Parathyroid adenoma (tissue), 2 donors: ENCODE measurements at regions not wholly inside any gene's neighbourhood (a gene's known extent, or its start where the extent isn't known, plus 50 kb on each side); places are given as distances from the start of the nearest gene placed in this dataset.
"Not testable (repeated sequence)": the region's sequence is repeated elsewhere in the genome, so short reads cannot be mapped to it uniquely, and the experiment has no call there.

ENCODE experiments used
- H2AFZ ChIP-seq: fragments of 300-600 bp; sonication (generic); one replicate; pipeline ENCODE4 v1.7.0; 2017; ENCODE audit warnings: antibody characterized with exemption, mild to moderate bottlenecking
- H3K27ac ChIP-seq: fragments of 300-600 bp; sonication (generic); one replicate; pipeline ENCODE4 v1.7.0; 2017
- H3K27me3 ChIP-seq: fragments of 300-600 bp; sonication (generic); one replicate; pipeline ENCODE4 v1.7.0; 2017; ENCODE audit warnings: low read length; ENCODE audit not compliant: control insufficient read depth, insufficient read depth
- H3K36me3 ChIP-seq: fragments of 300-600 bp; sonication (generic); one replicate; pipeline ENCODE4 v1.7.0; 2017; ENCODE audit warnings: low read length; ENCODE audit not compliant: control insufficient read depth, insufficient read depth
- H3K4me1 ChIP-seq: fragments of 300-600 bp; sonication (generic); one replicate; pipeline ENCODE4 v1.7.0; 2017; ENCODE audit warnings: control low read depth
- H3K4me2 ChIP-seq: fragments of 300-600 bp; sonication (generic); one replicate; pipeline ENCODE4 v1.7.0; 2017; ENCODE audit warnings: low read length
- H3K4me3 ChIP-seq: fragments of 300-600 bp; sonication (generic); one replicate; pipeline ENCODE4 v1.7.0; 2017; ENCODE audit warnings: low read depth, low read length
- H3K79me2 ChIP-seq: fragments of 300-600 bp; sonication (generic); one replicate; pipeline ENCODE4 v1.7.0; 2017; ENCODE audit warnings: control low read depth
- H3K9ac ChIP-seq: fragments of 300-600 bp; sonication (generic); one replicate; pipeline ENCODE4 v1.7.0; 2017; ENCODE audit warnings: mild to moderate bottlenecking
- H3K9me3 ChIP-seq: fragments of 300-600 bp; sonication (generic); one replicate; pipeline ENCODE4 v1.7.0; 2017; ENCODE audit warnings: low read length; ENCODE audit not compliant: control insufficient read depth
- TF ChIP-seq, protein P1 (sequence below): fragments of 300-600 bp; sonication (generic); IDR thresholded peaks from one replicate; pipeline ENCODE4 v1.7.0; 2017; ENCODE audit warnings: antibody characterized with exemption, mild to moderate bottlenecking
- donor health status: primary hyperparathyroidism.

DNA sequence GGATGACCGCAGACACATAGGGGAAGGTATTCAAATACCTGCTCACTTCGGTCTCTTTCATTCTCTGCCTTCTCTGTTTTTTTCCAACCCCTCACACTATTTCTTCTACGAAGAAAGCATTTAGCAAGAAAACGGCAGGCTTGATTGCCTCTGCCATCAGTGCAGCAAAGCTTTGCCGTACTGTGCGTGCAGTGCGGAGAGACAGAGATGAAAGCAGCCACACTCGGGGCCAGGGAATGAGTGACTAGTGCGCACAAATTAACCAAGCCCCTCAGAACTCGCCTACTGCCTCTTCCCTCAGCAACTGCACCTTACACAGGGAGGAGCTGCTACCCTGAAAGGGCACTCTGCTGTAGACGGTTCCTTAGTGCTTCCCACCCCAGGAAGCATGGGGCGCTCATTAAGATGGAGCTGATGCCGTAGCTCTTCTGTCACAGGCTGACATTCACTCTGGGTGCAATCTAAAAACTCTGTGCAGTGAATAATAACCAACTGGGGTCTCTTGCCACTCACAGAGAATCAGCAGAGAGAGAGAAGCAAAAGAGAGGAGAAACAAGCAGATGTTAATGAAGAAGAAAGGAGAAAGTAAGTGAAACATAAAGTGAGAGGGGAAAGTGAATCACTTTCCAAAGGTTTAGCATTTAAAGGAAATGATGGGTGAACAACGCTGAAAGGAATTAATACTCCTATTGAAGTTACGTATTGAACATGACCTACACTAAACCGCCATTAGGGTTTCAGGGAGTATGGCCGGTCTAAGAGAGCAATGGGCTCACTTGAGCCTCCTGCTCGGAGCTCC is 69.4 kb downstream of the GRIN2B start:
- no peak overlapping the region for H3K9ac ChIP-seq
- TF ChIP-seq, protein P1, sequence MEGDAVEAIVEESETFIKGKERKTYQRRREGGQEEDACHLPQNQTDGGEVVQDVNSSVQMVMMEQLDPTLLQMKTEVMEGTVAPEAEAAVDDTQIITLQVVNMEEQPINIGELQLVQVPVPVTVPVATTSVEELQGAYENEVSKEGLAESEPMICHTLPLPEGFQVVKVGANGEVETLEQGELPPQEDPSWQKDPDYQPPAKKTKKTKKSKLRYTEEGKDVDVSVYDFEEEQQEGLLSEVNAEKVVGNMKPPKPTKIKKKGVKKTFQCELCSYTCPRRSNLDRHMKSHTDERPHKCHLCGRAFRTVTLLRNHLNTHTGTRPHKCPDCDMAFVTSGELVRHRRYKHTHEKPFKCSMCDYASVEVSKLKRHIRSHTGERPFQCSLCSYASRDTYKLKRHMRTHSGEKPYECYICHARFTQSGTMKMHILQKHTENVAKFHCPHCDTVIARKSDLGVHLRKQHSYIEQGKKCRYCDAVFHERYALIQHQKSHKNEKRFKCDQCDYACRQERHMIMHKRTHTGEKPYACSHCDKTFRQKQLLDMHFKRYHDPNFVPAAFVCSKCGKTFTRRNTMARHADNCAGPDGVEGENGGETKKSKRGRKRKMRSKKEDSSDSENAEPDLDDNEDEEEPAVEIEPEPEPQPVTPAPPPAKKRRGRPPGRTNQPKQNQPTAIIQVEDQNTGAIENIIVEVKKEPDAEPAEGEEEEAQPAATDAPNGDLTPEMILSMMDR = no peak
- H3K36me3 ChIP-seq = no peaks in the 10 kb centered on the region
- H3K4me3 ChIP-seq = no peak overlapping the region
- H3K27ac ChIP-seq = no peak overlapping the region
- H3K4me2 ChIP-seq = no peak overlapping the region
- H3K9me3 ChIP-seq = no peaks in the 10 kb centered on the region
- no peak overlapping the region for H2AFZ ChIP-seq
- no peaks in the 10 kb centered on the region for H3K79me2 ChIP-seq
- H3K4me1 ChIP-seq = no peaks in the 10 kb centered on the region
- H3K27me3 ChIP-seq = no peaks in the 10 kb centered on the region

DNA sequence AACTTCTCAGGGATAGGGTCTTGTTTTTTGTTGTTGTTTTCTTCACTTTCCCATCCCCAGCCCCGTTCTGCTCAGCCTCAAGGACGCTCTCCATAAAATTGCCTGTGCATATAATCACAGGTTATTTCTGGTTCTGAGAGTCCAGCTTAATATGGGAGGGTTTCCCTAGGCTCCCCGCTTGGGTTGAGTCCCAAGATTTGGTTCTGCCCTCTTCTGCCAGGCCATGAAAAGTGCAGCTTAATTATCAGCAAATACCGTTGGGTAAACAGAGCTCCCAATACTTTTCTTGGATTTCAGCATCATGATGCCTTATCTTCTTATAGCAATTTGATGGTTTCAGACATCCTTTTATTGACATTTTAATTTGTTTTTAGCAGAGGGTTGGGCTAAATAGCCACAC is 75.6 kb downstream of the GRIN2B start:
- TF ChIP-seq, protein P1 = no peak
- H3K9ac ChIP-seq = no peak overlapping the region
- H2AFZ ChIP-seq = no peak overlapping the region
- no peaks in the 10 kb centered on the region for H3K4me1 ChIP-seq
- H3K27ac ChIP-seq = no peak overlapping the region
- no peaks in the 10 kb centered on the region for H3K9me3 ChIP-seq
- no peaks in the 10 kb centered on the region for H3K79me2 ChIP-seq
- no peak overlapping the region for H3K4me2 ChIP-seq
- H3K27me3 ChIP-seq = no peaks in the 10 kb centered on the region
- H3K36me3 ChIP-seq = no peaks in the 10 kb centered on the region
- H3K4me3 ChIP-seq = no peak overlapping the region

DNA sequence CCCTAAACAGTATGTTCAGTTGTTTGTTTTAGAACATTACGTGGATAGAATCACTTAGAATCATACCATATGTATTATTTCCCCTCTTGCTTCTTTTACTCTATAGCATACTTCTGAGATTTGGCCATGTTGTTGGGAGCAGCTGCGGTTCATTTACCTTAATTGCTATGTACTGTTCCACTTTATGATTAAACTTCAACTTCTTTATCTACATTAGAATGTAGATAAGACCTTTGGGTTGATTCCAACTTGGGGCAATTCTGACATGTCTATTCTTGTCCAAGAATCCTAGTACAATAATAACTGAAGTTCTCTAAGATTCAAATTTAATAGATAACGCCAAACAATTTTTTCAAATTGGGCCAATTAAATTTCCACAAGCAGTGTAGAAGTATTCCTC is 80.7 kb downstream of the GRIN2B start:
- Histone ChIP-seq H3K4me2 (no peak overlapping the region), H3K36me3 (no peaks in the 10 kb centered on the region), H3K4me1 (no peaks in the 10 kb centered on the region), H3K9ac (no peak overlapping the region), H3K4me3 (no peak overlapping the region), H3K27ac (no peak overlapping the region), H3K9me3 (no peaks in the 10 kb centered on the region), H2AFZ (no peak overlapping the region), H3K27me3 (no peaks in the 10 kb centered on the region), H3K79me2 (no peaks in the 10 kb centered on the region)
- TF ChIP-seq, protein P1 = no peak

DNA sequence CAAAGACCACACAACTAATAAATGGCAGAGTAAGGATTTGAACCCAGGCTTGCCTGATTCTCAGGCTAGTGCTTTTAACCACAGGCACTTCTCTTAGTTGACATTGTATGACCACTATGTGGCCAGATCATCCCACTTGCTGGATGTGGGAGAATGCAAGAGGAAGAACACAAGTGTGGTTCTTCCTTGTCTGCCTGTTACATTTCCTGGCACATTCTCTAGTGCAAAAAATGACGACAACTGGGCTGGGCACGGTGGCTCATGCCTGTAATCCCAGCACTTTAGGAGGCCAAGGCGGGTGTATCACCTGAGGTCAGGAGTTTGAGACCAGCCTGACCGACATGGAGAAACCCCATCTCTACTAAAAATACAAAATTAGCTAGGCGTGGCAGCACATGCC is 83.0 kb downstream of the GRIN2B start:
- H3K4me1 ChIP-seq, H3K27me3 ChIP-seq, H3K9me3 ChIP-seq, H3K4me3 ChIP-seq, H3K9ac ChIP-seq, H3K79me2 ChIP-seq, H3K36me3 ChIP-seq, H2AFZ ChIP-seq, H3K27ac ChIP-seq, H3K4me2 ChIP-seq: not testable (repeated sequence)

DNA sequence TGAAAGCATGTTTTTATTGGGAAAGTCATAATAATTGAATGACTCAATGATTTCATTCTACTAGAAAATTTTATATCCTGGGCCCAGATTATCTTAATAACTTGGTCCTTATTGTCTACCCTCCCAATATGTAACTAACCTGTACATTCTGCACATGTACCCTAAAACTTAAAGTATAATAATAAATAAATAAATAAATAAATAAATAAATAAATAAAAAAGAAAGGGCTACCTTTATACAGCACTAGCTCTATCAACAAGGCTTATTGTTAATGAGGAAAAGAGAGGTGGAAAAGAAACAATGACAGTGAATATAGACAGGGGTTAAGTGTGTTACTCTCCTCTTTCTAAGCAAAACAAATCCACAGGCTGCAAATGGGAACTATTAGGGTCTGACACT is 83.6 kb downstream of the GRIN2B start:
- Histone ChIP-seq H3K9ac (no peak overlapping the region), H3K4me1 (no peaks in the 10 kb centered on the region), H3K4me3 (no peak overlapping the region), H3K9me3 (no peaks in the 10 kb centered on the region), H2AFZ (no peak overlapping the region), H3K36me3 (no peaks in the 10 kb centered on the region), H3K4me2 (no peak overlapping the region), H3K27ac (no peak overlapping the region), H3K27me3 (no peaks in the 10 kb centered on the region), H3K79me2 (no peaks in the 10 kb centered on the region)
- TF ChIP-seq, protein P1 = no peak
